GM23248 (cell line): ENCODE measurements at regions not wholly inside any gene's neighbourhood (a gene's known extent, or its start where the extent isn't known, plus 50 kb on each side); places are given as distances from the start of the nearest gene placed in this dataset.

Experiments
- DNase-seq: peaks from one replicate; pipeline ENCODE4 v3.0.0-alpha.2; 2015
- H2AFZ ChIP-seq: fragments of 200-600 bp; sonication (generic); 2 replicates; pipeline ENCODE4 v1.6.1; 2016; ENCODE audit warnings: antibody characterized with exemption
- H3F3A ChIP-seq: fragments of 200-600 bp; sonication (generic); 2 replicates; pipeline ENCODE4 v1.6.1; 2016; ENCODE audit warnings: mild to moderate bottlenecking, antibody characterized with exemption, mixed run types; ENCODE audit not compliant: insufficient read depth
- H3K27ac ChIP-seq: fragments of 200-600 bp; sonication (generic); 2 replicates; pipeline ENCODE4 v1.5.1; 2016; ENCODE audit warnings: mild to moderate bottlenecking
- H3K27me3 ChIP-seq: fragments of 200-600 bp; sonication (generic); replicated peaks from 2 replicates; pipeline ENCODE4 v1.6.1; 2016; ENCODE audit warnings: mild to moderate bottlenecking; ENCODE audit not compliant: insufficient read depth
- H3K36me3 ChIP-seq: fragments of 200-600 bp; sonication (generic); 2 replicates; pipeline ENCODE4 v1.6.1; 2016; ENCODE audit warnings: low read depth, mild to moderate bottlenecking
- H3K4me1 ChIP-seq: fragments of 200-600 bp; sonication (generic); 2 replicates; pipeline ENCODE4 v1.6.1; 2016; ENCODE audit warnings: mild to moderate bottlenecking; ENCODE audit not compliant: insufficient read depth
- H3K4me2 ChIP-seq: fragments of 200-600 bp; sonication (generic); one replicate; pipeline ENCODE4 v1.6.1; 2016; ENCODE audit warnings: mild to moderate bottlenecking; ENCODE audit not compliant: unreplicated experiment
- H3K4me3 ChIP-seq: fragments of 200-600 bp; sonication (generic); 2 replicates; pipeline ENCODE4 v1.5.1; 2016; ENCODE audit warnings: mild to moderate bottlenecking
- H3K79me2 ChIP-seq: fragments of 200-600 bp; sonication (generic); 2 replicates; pipeline ENCODE4 v1.6.1; 2016; ENCODE audit warnings: mild to moderate bottlenecking; ENCODE audit not compliant: insufficient read depth
- H3K9ac ChIP-seq: fragments of 200-600 bp; sonication (generic); 2 replicates; pipeline ENCODE4 v1.6.1; 2016; ENCODE audit warnings: mild to moderate bottlenecking
- H3K9me2 ChIP-seq: fragments of 200-600 bp; sonication (generic); 2 replicates; pipeline ENCODE4 v1.6.1; 2016; ENCODE audit warnings: mixed run types, mild to moderate bottlenecking, moderate library complexity; ENCODE audit not compliant: insufficient read depth
- H3K9me3 ChIP-seq: fragments of 200-600 bp; sonication (generic); one replicate; pipeline ENCODE4 v1.6.1; 2017; ENCODE audit warnings: low read depth
- H4K20me1 ChIP-seq: fragments of 200-600 bp; sonication (generic); 2 replicates; pipeline ENCODE4 v1.6.0; 2016; ENCODE audit not compliant: insufficient read depth
- EZH2 ChIP-seq: fragments of 200-600 bp; sonication (generic); IDR thresholded peaks from 2 replicates; pipeline ENCODE4 v1.6.1; 2018; ENCODE audit warnings: antibody characterized with exemption, mild to moderate bottlenecking; ENCODE audit not compliant: insufficient read depth, poor library complexity, severe bottlenecking
- EZH2phosphoT487 ChIP-seq: fragments of 200-600 bp; sonication (generic); IDR thresholded peaks from 2 replicates; pipeline ENCODE4 v1.6.1; 2018; ENCODE audit warnings: antibody characterized with exemption, moderate library complexity, mild to moderate bottlenecking, low read depth; ENCODE audit not compliant: insufficient read depth
- WGBS, 2 experiments: methylation state at CpG; one replicate each; pipeline ENCODE4 v1.1.6; 2015 to 2017; ENCODE audit warnings: low lambda C conversion rate in 2 of 2, low coverage in 1 of 2; ENCODE audit errors: missing lambda C conversion rate in 2 of 2; 5-methylcytosine and 5-hydroxymethylcytosine counted together
- in situ Hi-C: fragments of 300-500 bp; cut with MboI; formaldehyde crosslinking; loops from 2 replicates; pipeline ENCODE4 v1.15.0; 2020

- in situ Hi-C loops: no loop called here
- Histone ChIP-seq H3K4me3 (no peak overlapping the region), H3F3A (no peaks in the 10 kb centered on the region), H3K27ac (no peak overlapping the region), H2AFZ (no peak overlapping the region), H3K4me1 (no peaks in the 10 kb centered on the region), H3K36me3 (no peaks in the 10 kb centered on the region), H3K27me3 (no peaks in the 10 kb centered on the region), H4K20me1 (no peaks in the 10 kb centered on the region), H3K79me2 (no peaks in the 10 kb centered on the region), H3K4me2 (no peak overlapping the region), H3K9me3 (no peaks in the 10 kb centered on the region), H3K9me2 (no peaks in the 10 kb centered on the region), H3K9ac (no peak overlapping the region)
- DNase-seq: no peak
- TF ChIP-seq EZH2phosphoT487 (no peak), EZH2 (no peak)
- 41 to 49% methylated on average over 10 of the region's 10 CpGs for WGBS, 2 experiments
Measured at GRCh38 chr9:81145331-81145963, 543.9 kb downstream of the TLE1 start.

- H3K9me3 ChIP-seq: no peaks in the 10 kb centered on the region
- no peak overlapping the region for H3K27ac ChIP-seq
- in situ Hi-C loops: no loop called here
- no peaks in the 10 kb centered on the region for H3K79me2 ChIP-seq
- H2AFZ ChIP-seq: no peak overlapping the region
- no peaks in the 10 kb centered on the region for H4K20me1 ChIP-seq
- H3K27me3 ChIP-seq: no peaks in the 10 kb centered on the region
- no peaks in the 10 kb centered on the region for H3F3A ChIP-seq
- no peak for DNase-seq
- no peaks in the 10 kb centered on the region for H3K4me1 ChIP-seq
- TF ChIP-seq EZH2 (no peak), EZH2phosphoT487 (no peak)
- no peaks in the 10 kb centered on the region for H3K36me3 ChIP-seq
- H3K9me2 ChIP-seq: no peaks in the 10 kb centered on the region
- 0% methylated on average over 1 of the region's 1 CpG for WGBS, 2 experiments
- H3K4me3 ChIP-seq: no peak overlapping the region
- H3K9ac ChIP-seq: no peak overlapping the region
- H3K4me2 ChIP-seq: no peak overlapping the region
Measured at GRCh38 chr9:81141961-81142360, 547.4 kb downstream of the TLE1 start.

- in situ Hi-C loops: no loop called here
- H3K9ac ChIP-seq: no peak overlapping the region
- H3K4me3 ChIP-seq: no peak overlapping the region
- no peak for DNase-seq
- no peaks in the 10 kb centered on the region for H3K27me3 ChIP-seq
- H3K36me3 ChIP-seq: no peaks in the 10 kb centered on the region
- H2AFZ ChIP-seq: no peak overlapping the region
- H3K79me2 ChIP-seq: no peaks in the 10 kb centered on the region
- H3K4me1 ChIP-seq: no peaks in the 10 kb centered on the region
- H3K9me2 ChIP-seq: no peaks in the 10 kb centered on the region
- no peaks in the 10 kb centered on the region for H4K20me1 ChIP-seq
- no peak overlapping the region for H3K27ac ChIP-seq
- no peak overlapping the region for H3K4me2 ChIP-seq
- H3K9me3 ChIP-seq: no peaks in the 10 kb centered on the region
- TF ChIP-seq EZH2: no peak
- no peak for TF ChIP-seq EZH2phosphoT487
- no peaks in the 10 kb centered on the region for H3F3A ChIP-seq
- WGBS, 2 experiments: 63 to 70% methylated on average over 2 of the region's 2 CpGs
Measured at GRCh38 chr9:81137976-81138568, 551.3 kb downstream of the TLE1 start.

- no peaks in the 10 kb centered on the region for H3K36me3 ChIP-seq
- H2AFZ ChIP-seq: no peak overlapping the region
- H3K79me2 ChIP-seq: no peaks in the 10 kb centered on the region
- in situ Hi-C loops: no loop called here
- TF ChIP-seq EZH2phosphoT487: no peak
- no peak for TF ChIP-seq EZH2
- no peaks in the 10 kb centered on the region for H3K9me2 ChIP-seq
- 50 to 62% methylated on average over 1 of the region's 1 CpG for WGBS, 2 experiments
- no peak overlapping the region for H3K9ac ChIP-seq
- no peaks in the 10 kb centered on the region for H3F3A ChIP-seq
- H3K27ac ChIP-seq: no peak overlapping the region
- no peak overlapping the region for H3K4me3 ChIP-seq
- no peaks in the 10 kb centered on the region for H3K9me3 ChIP-seq
- H3K27me3 ChIP-seq: no peaks in the 10 kb centered on the region
- no peak overlapping the region for H3K4me2 ChIP-seq
- DNase-seq: no peak
- H3K4me1 ChIP-seq: no peaks in the 10 kb centered on the region
- H4K20me1 ChIP-seq: no peaks in the 10 kb centered on the region
Measured at GRCh38 chr9:81132796-81133195, 556.6 kb downstream of the TLE1 start.

- Histone ChIP-seq H3K4me2 (no peak overlapping the region), H3K36me3 (no peaks in the 10 kb centered on the region), H4K20me1 (no peaks in the 10 kb centered on the region), H3K79me2 (no peaks in the 10 kb centered on the region), H3K9me2 (no peaks in the 10 kb centered on the region), H3K4me3 (no peak overlapping the region), H3K4me1 (no peaks in the 10 kb centered on the region), H3K9ac (no peak overlapping the region), H3K27me3 (no peaks in the 10 kb centered on the region), H3F3A (no peaks in the 10 kb centered on the region), H2AFZ (no peak overlapping the region), H3K27ac (no peak overlapping the region), H3K9me3 (no peaks in the 10 kb centered on the region)
- TF ChIP-seq EZH2phosphoT487: no peak
- TF ChIP-seq EZH2: no peak
- DNase-seq: no peak
- in situ Hi-C loops: no loop called here
- WGBS, 2 experiments: 7 to 10% methylated on average over 2 of the region's 2 CpGs
Measured at GRCh38 chr9:81132318-81132717, 557.0 kb downstream of the TLE1 start.
